Stimulated activated CD8-positive, alpha-beta memory T cell treated with anti-CD3 and anti-CD28 coated beads, Interleukin-12 subunit alpha, Interleukin-12 subunit beta, amount 100 ng/mL, for 24 hours (primary cell): ENCODE measurements at regions not wholly inside any gene's neighbourhood (a gene's known extent, or its start where the extent isn't known, plus 50 kb on each side); places are given as distances from the start of the nearest gene placed in this dataset.

Experiments
- DNase-seq: peaks from one replicate; pipeline ENCODE4 v3.0.0-alpha.2; 2020; ENCODE audit errors: extremely low read depth

DNA sequence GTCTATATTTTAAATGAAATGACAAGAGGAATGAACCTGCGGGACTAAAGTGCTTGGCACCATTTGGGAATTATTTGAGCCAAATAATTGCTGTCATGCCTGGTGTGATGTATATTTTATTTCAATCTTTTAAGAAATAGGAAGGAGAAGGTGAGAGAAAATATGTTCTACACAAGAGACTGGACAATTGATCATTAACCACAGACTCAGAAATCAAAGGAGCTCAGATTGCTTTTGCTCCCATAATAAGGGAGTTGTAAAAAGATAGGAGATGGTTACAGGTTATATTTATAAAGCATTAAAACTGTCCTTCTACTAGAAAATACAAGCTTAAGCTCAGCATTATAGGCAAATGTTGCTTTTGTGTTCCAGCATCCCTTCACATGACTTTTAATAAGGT lies 515.2 kb upstream of the SULF2 start:
- DNase-seq = no peak

DNA sequence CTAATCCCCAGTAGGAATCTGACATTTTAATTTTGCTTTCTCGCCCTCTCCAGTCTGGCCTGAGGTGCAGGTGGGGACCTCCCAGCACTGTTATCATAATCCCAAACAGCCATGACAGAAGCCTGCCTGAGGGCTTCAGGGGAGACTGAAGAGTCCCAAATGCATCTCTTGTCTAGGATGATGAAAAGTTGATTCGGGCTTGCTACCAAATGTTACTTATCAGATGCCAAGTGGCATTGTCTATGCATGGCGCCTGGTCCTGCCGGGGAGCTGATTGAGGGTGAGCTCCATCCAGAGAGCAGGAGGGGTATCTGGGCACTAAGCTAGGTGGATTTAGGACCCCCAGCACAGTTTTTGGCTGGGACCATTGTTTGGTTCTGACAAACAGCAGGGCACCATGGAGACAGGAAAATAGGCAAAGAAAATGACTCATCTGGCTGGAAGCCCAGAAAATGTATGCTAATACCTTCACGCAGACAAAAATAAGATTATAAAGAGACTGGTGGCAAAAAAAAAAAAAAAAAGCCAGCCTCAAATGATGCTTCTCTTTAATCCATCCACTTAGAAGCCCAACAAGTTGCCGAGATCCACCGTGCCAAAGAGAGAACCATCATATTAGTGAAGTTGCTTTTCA lies 513.7 kb upstream of the SULF2 start:
- DNase-seq = no peak

DNA sequence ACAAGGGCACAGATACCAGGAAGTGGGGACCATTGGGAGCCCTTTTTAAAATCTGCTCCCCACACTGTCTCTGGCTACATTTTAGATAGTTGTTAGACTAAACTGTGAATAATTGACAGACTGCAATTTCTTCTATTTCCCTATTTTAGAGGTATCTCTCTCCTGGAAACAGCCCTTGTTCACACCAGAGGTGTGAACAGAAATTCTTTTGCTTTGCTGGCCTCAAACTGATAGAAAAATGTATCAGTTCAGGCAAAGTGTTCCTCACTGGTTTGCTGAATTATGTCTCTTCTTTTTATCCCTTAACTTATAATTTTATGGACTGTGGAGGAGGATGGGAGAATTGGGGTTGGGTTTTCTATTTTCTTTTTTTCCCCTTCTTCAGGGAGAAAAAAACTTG lies 513.2 kb upstream of the SULF2 start:
- no peak for DNase-seq

DNA sequence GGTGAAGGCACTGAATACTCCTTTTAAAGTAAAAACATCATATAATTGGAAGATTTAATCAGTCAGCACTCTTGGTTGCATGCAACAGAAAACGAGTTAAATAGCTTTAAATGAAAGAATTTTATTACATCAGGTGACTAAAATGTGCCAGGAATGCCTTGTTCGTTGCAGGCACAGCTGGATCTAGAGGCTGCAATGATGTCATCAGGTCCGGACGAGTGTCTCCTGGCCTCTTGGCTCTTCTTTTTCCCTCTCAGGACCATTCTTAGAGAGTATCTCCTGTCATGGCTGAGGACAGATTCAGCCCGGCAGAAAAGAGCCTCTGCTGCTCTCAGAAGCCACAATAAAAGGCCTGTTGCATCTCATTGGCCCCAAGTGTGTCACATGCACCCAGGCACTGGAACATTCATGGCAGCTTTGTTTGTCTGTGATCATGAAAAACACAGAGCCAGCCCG lies 510.7 kb upstream of the SULF2 start:
- no peak for DNase-seq

DNA sequence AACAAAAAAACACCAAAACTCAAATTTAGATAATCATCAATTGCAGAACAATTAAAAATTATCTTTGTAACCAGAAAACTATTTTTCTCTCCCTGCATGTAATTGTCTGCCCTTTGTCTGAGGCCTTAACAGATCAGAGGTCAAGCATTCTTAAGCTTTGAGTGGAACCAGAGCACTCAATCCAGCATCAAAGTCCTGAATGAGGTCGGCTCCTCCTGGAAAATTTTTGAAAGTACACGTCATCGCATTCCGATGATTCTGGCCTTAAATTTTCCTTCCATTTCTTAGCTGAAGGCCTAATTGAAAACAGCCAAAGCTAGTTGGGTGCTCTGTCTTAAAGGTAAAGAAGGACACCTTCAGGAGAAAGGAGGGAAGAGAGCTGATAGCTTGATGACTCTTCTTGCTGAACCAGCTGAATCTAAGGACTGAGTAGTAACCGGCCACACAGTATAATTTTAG lies 510.2 kb upstream of the SULF2 start:
- no peak for DNase-seq

DNA sequence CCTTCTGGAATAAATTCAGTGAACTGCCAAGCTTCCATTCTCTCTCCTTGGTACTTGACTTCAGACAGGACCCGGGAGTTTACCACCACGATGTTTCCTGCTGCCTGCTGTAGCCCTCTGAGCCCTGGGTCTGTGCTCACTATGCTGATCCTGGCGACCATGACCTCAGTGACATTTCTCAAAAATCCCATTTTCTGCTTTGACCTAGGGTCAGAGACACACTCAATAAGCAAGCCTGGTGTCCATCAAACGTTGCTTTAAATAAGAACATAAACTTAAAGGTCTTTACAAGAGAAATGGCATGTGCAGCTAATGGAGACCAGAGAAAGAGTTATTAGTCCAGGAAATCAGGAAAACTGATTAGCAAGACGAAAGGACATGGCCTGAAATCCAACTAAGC lies 509.7 kb upstream of the SULF2 start:
- DNase-seq = no peak

DNA sequence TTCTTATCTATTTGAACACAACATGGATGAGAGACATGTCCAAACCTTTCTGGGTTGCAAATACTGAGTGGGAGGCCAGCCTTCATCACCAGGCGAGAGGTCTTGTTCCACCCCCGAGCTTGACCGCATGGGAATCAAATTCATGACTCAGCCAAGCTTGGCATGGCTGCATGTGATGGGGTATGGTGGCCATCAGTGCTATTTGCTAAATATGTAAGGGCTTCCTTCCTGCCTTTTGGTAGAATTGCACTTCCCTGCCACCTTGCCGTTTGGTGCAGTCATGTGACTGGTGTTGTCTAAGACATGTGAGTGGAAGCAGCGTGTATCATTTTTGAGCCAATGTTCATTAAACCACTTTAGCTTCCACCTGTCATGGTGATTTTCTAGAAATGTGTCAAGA lies 508.9 kb upstream of the SULF2 start:
- DNase-seq = no peak

DNA sequence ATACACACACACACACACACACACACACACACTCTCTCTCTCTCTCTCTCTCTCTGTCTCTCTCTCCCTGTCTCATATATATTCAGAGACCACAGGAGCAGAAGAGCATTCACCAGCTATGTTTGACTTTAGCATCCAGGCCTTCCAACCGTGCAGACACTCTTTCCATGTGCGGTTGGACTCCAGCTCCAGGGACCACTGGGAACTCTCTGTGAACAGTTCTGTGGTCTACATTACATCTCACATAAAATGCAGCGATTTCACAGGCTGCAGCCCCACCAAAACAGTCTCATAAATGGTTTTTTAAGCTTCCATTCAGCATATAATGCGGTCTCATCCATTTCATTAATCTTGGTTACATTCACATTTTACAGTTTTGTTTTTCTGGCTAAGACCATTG lies 508.4 kb upstream of the SULF2 start:
- DNase-seq = no peak

DNA sequence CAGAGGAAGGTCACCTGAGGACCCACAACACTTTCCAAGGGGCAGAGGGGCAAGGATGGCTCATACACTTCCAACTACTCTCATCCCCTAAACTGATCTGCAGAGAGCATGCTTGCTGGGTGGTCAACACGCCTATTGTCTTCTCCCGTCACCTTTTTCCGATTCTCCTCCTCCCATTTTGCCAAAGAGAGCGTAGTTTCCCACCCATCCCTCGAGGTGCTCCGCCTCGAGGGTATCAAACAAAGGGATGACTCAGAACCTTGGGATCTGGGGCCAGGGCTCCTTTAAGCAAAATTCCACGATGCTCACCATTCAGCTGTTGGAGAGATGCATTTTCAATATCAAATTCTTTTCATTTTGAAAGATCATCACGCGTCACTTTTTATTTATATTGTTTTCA lies 507.5 kb upstream of the SULF2 start:
- no peak for DNase-seq

DNA sequence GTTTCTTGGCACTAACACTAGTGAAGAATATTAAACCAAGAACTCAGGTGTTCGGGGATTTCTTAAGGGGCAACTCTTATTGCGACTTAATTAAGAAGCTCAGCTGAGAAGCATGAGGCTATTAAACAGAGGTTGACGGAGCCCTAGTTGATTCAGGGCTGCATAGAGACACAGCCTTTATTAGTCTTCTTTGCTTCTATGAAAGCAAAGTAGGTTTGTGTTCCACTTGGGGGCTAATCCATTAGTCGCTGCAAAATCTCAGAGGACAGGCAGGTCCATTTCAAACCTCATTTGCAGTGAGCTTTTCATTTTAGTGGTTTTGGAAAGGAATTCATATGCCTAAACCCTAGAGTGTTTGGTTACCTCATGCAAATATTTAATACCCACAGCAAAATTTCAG lies 506.6 kb upstream of the SULF2 start:
- no peak for DNase-seq

DNA sequence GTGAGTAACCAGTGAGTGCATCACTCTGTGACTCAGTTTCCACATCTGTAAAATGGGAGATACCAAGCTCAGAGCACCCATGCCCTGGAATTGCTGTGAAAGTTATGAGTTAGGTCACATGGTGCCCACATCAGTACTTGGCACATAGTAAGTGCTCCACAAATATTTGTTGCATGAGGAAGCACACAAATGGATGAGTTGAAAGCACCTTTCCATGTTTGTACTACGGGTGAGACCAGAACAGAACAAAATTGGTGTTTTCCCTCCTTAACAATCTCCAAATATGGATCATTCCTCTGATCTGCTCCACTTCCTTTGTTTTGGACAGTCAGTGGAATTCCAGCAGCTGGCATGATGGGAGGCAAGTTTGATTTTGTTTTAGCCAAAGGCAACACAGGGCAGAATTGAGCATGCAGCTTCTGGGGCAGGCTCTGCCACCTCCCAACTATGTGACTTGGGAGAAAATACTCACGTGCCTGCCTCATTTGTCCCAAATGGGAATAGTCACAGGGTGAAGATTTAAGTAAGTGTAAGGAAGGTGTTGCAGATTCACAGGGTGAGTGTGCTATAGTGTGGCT lies 503.7 kb upstream of the SULF2 start:
- DNase-seq = no peak

DNA sequence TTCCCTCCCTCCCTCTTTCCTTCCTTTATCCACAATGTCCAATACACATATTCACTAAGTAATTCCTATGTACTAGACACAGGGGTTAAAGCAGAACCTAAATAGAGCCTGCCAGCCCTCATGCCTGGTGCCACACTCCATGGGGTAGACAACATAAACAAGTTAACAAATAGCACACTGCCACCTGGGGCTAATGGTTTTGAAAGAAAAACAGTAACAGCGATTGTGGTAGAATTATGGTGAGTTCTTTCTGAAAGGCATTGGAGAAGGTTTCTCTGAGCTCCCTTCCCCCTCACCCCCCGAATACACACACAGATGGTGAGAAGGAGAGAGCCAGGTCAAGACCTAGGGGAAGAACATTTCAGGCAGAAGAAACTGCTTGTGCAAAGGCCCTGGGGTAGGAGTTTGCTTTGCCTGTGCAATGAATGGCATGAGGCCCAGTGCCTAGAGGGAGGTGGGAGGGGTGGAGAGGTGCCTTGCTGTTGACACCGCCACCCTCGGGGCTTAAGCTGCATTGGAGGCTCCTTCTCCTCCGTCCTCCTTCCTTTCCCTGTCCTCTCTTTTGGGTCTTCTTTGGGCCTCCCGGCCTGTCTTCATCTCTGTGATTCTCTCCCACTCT lies 502.4 kb upstream of the SULF2 start:
- DNase-seq = no peak

DNA sequence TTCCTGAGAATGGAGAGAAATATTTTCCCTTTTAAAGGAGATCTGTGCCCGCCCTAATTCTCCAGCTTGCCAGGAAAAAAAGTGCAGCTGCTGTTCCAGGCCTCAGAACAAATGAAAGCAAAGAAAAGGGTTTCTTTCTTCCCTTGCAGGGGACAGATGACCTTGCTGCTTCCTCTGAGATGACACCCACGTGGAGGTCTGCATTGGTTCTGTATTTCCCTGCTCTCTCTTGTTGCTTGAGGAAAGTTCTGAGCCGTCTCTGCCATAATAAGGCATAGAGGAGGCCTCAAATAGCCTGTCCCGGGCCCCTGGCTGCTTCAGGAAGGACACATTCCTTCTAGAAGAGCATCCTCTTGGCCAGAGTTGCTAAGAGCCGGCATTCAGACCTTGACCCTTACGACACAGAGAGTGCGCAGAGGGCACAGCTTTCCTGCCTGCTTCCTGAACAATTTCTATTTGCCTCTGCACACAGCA lies 501.8 kb upstream of the SULF2 start:
- DNase-seq = no peak

DNA sequence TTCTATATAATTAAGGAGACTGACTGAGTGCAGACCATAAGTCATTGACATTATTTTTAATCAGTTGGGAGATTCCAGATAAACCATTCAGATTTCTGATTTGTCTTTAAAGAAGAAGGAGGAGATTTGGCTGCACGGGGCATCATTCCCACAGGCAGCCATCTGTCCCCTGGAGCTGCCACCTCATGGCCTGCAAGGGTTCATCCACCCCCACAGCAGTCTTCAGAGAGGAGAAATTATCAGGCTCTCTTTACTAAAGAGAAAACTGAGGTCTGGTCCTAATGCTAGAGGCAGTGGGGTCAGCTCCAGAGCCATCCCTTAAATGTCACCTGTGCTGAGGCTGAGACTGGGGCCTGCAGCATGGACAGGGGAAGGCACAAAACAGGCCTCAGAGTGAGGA lies 501.3 kb upstream of the SULF2 start:
- no peak for DNase-seq

DNA sequence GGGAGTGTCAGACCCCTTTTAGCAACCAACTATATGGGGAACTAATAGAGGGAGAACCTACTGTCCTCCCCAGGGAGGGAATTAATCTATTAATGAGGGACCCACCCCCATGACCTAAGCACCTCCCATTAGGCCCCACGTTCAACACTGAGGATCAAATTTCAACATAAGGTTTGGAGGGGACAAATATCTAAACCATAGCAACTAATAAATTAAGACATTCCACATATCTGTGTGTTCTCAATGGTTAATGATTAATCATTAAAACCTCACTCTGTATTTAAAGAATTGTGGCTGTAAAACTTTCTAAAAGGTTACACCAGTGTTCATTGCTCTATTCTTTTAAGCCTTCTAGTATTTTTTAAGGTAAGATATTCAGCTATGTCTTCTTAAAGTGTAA lies 500.4 kb upstream of the SULF2 start:
- DNase-seq = no peak

DNA sequence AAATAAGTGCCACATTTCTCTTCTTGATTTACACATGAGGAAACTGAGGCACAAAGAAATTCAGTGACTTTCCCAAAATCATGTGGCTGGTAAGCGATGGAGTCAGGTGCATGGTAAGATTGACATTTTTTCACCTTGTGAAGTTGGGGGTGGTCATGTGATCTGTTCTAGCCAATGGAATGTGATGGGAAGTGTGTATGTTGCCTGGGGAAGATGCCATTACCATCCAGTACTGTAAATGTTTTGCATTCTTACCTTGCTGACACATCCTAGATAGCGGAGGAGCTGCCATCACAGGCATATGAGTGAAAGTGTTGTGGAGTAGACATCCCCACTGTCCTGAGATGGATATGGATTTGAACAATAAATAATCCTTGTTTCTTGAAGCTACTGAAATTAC lies 499.6 kb upstream of the SULF2 start:
- DNase-seq = no peak

DNA sequence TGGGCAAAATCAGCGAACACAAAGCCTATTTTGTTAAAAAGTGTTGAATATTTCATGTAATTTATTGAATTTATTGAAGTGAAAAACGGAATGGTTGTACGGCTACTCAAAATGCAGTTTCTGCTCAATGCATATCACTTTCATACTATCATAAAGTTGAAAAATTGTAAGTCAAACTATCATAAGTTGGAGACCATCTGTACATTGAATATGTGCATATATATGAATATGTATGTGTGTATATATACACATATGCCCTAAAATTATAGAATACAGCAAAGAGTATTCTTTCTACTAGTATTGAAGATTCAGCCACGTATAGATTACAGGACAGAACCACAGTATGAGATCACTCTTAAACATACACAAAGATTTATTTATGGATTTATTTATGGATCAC lies 499.0 kb upstream of the SULF2 start:
- no peak for DNase-seq

DNA sequence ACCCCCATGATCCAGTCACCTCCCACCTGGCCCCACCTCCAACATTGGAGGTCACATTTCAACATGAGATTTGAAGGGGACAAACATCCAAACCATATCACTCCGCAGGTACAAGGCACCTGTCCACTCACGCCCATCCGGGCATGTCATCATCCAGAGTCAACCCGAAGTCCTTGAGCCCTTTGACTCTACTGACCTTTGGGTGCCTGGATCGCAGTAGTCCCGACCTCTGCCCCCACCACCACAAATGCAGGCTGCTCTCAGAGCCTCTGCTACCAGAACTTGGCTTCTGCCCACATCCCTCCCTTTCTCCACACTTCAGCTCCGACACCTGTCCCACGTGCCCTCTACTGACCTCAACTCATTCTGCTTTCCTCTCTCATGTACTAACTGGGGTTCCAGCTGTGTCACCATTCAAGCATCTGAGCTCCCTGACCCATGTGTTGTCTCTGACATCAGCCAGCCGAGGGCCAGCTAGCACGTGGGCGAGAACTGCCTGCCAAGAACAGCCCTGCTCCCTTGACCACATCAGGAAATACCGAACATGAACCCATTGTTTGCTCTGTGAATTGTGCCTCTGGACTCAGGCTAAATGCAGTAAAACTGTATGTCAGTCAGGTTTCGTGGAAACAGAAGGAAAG lies 498.3 kb upstream of the SULF2 start:
- no peak for DNase-seq

DNA sequence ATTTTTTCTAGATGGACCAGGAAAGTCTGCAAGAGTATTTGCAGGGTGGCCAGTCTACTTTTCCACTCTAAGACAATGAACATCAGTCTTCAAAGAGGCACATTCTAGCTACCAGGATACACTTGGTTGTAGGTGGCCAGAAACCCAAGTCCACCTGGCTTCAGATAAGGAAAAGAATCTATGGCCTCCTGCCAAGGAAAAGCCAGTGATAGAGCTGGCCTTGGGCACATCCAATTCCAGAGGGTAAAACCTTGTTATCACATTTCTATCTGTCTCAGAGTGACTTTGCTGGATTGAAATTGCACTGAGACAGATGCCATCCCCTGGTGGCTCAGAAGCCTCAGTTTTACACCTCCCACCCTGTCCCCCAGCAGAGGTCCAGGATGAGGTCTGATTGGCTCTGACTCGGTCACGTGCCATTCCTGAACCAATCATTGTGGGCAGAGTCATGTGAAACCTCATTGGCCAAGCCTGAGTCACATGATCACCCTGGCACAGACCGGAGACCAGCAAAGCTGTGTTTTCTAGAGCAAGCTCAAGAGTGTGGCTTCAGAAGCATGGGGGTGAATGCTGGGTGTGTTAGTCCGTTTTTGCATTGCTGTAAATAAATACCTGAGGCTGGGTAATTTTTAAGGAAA lies 497.4 kb upstream of the SULF2 start:
- no peak for DNase-seq

DNA sequence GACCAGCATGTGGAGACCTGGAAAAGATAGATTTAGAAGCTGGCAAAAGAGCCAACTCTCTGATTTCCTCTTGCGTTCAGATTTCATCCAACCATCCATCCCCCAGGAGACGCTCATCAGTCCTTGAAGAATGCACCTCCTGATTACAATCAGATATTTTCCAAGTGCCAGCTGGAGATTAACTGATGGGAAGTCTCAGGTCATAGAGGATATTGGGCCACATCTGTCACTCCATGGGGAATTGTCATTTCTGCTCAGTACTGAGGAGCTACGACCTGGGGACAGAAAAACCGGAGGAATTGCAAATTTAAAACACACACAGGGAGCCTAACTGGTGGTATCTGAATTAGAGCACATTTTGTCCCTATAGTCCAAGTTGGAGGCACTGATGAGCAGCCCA lies 496.2 kb upstream of the SULF2 start:
- DNase-seq = no peak

DNA sequence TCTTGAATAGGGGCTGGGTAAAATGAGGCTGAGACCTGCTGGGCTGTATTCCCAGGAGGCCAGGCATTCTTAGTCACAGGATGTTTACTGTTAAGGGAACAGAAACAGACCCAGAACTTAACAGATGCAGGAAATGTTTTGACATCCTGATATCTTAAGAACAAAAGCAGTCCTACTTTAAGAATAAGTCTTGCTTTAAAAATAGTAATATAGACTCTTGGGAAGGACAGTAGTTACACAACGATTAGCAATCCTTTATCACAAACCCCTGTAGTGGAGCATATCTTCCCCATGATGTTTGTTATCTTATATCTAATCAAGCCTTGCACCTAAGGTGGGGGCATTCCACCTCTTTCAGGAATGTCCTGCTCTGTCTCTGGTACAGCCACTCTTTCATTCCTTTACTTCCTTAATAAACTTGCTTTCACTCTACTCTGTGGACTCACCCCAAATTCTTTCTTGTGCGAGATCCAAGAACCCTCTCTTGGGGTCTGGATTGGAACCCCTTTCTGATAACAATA lies 493.7 kb upstream of the SULF2 start:
- no peak for DNase-seq

DNA sequence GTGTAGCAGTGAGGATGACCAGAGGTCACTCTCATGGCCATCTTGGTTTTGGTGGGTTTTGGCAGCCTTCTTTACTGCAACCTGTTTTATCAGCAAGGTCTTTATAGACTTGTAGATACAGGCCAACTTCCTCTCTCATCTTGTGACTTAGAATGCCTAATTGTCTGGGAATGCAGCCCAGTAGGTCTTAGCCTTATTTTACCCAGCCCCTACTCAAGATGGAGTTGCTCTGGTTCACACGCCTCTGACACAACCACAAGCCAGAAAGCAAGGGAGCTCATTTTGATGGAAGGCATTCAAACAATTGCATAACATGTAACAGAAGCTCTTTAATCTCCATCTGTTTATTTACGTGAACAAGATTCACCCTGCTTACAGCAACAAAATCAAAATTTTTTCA lies 492.0 kb upstream of the SULF2 start:
- no peak for DNase-seq
